MCF 10A (cell line): ENCODE measurements at regions not wholly inside any gene's neighbourhood (a gene's known extent, or its start where the extent isn't known, plus 50 kb on each side); places are given as distances from the start of the nearest gene placed in this dataset.

Experiments used
- BruUV-seq: library from RNA; stranded (reverse); fragments of 400-500 nt; replicated peaks from 2 replicates; lab custom pipeline; 2021; lab: Mats Ljungman, UMichigan
- CTCF ChIA-PET: fragments of 300-600 bp; sonication (Branson Sonifier 250); formaldehyde crosslinking; extraction: SDS; loops from one replicate; lab custom pipeline; 2021; ENCODE audit warnings: antibody characterized with exemption, inconsistent platforms; lab: Yijun Ruan, JAX
- POLR2A ChIA-PET: fragments of 300-600, 350-650 bp; sonication (Branson Sonifier 250); formaldehyde crosslinking; extraction: SDS; loops from one replicate; lab custom pipeline; 2020; ENCODE audit warnings: antibody characterized with exemption, inconsistent platforms; lab: Yijun Ruan, JAX
- DNase-seq: peaks from one replicate; pipeline ENCODE4 v3.0.0-alpha.2; 2018; ENCODE audit not compliant: unreplicated experiment
- H3K27ac Mint-ChIP-seq: one replicate; pipeline ENCODE4 v1.8.0; 2022; ENCODE audit warnings: mild to moderate bottlenecking, low read depth, mixed read lengths; ENCODE audit not compliant: unreplicated experiment
- H3K27me3 Mint-ChIP-seq: one replicate; pipeline ENCODE4 v1.8.0; 2022; ENCODE audit warnings: mixed read lengths; ENCODE audit not compliant: insufficient read depth, unreplicated experiment
- H3K36me3 Mint-ChIP-seq: one replicate; pipeline ENCODE4 v1.8.0; 2022; ENCODE audit warnings: mild to moderate bottlenecking, moderate library complexity, mixed read lengths; ENCODE audit not compliant: insufficient read depth, unreplicated experiment
- H3K4me1 Mint-ChIP-seq: one replicate; pipeline ENCODE4 v1.8.0; 2022; ENCODE audit warnings: mixed read lengths; ENCODE audit not compliant: insufficient read depth, unreplicated experiment
- H3K4me3 Mint-ChIP-seq: one replicate; pipeline ENCODE4 v1.8.0; 2022; ENCODE audit warnings: mild to moderate bottlenecking, moderate library complexity, mixed read lengths; ENCODE audit not compliant: unreplicated experiment
- H3K9me3 Mint-ChIP-seq: one replicate; pipeline ENCODE4 v1.8.0; 2022; ENCODE audit warnings: mixed read lengths; ENCODE audit not compliant: unreplicated experiment
- CTCF ChIP-seq: fragments of 200-600 bp; IDR thresholded peaks from one replicate; pipeline ENCODE4 v1.8.0; 2022; ENCODE audit warnings: antibody characterized with exemption, mild to moderate bottlenecking; ENCODE audit not compliant: unreplicated experiment
- intact Hi-C: fragments of 100-400 bp; cut with micrococcal nuclease; formaldehyde crosslinking; loops from 2 replicates; pipeline ENCODE4 v1.14.1; 2022

- Mint-ChIP-seq H3K4me1 (no peaks in the 10 kb centered on the region), H3K9me3 (no peaks in the 10 kb centered on the region), H3K4me3 (no peak overlapping the region), H3K27me3 (no peaks in the 10 kb centered on the region), H3K27ac (no peak overlapping the region), H3K36me3 (no peaks in the 10 kb centered on the region)
- BruUV-seq, result no TSS peak
- CTCF ChIA-PET, result no interaction called here
- no peak for TF ChIP-seq CTCF
- POLR2A ChIA-PET, result no interaction called here
- no peak for DNase-seq
- intact Hi-C loops, result no loop called here
These were observed 260.1 kb upstream of the SLC10A2 start for GRCh38 chr13:103326326-103326725.

- H3K9me3 Mint-ChIP-seq, result no peaks in the 10 kb centered on the region
- no peaks in the 10 kb centered on the region for H3K27me3 Mint-ChIP-seq
- CTCF ChIA-PET, result interaction anchor here (0.6 kb wide), 1 partner anchor 108 kb away, joined by 3 read pairs; no protein-coding TSS in a partner anchor
- no peak overlapping the region for H3K4me3 Mint-ChIP-seq
- no peaks in the 10 kb centered on the region for H3K36me3 Mint-ChIP-seq
- POLR2A ChIA-PET, result no interaction called here
- DNase-seq, result no peak
- intact Hi-C loops, result no loop called here
- H3K27ac Mint-ChIP-seq, result no peak overlapping the region
- no TSS peak for BruUV-seq
- no peak for TF ChIP-seq CTCF
- no peaks in the 10 kb centered on the region for H3K4me1 Mint-ChIP-seq
These were observed 259.5 kb upstream of the SLC10A2 start for GRCh38 chr13:103325672-103326071.

GRCh38 chr13:103324641-103325040 is 258.4 kb upstream of the SLC10A2 start:
- ChIA-PET CTCF (no interaction called here), POLR2A (no interaction called here)
- no peaks in the 10 kb centered on the region for H3K27me3 Mint-ChIP-seq
- no peak for DNase-seq
- no peak overlapping the region for H3K27ac Mint-ChIP-seq
- no peak for TF ChIP-seq CTCF
- intact Hi-C loops, result no loop called here
- H3K9me3 Mint-ChIP-seq, result no peaks in the 10 kb centered on the region
- BruUV-seq, result no TSS peak
- no peaks in the 10 kb centered on the region for H3K36me3 Mint-ChIP-seq
- H3K4me1 Mint-ChIP-seq, result no peaks in the 10 kb centered on the region
- no peak overlapping the region for H3K4me3 Mint-ChIP-seq

- no peaks in the 10 kb centered on the region for H3K27me3 Mint-ChIP-seq
- POLR2A ChIA-PET, result no interaction called here
- intact Hi-C loops, result no loop called here
- H3K27ac Mint-ChIP-seq, result no peak overlapping the region
- H3K9me3 Mint-ChIP-seq, result no peaks in the 10 kb centered on the region
- no peaks in the 10 kb centered on the region for H3K4me1 Mint-ChIP-seq
- CTCF ChIA-PET, result no interaction called here
- H3K4me3 Mint-ChIP-seq, result no peak overlapping the region
- no peak for DNase-seq
- H3K36me3 Mint-ChIP-seq, result peaks cover 5% of the 10 kb centered on the region
- no TSS peak for BruUV-seq
- TF ChIP-seq CTCF, result no peak
These were observed 249.5 kb upstream of the SLC10A2 start for GRCh38 chr13:103315711-103316110.
